ENCODE measurements at regions not wholly inside any gene's neighbourhood (a gene's known extent, or its start where the extent isn't known, plus 50 kb on each side); places are given as distances from the start of the nearest gene placed in this dataset.

DNA sequence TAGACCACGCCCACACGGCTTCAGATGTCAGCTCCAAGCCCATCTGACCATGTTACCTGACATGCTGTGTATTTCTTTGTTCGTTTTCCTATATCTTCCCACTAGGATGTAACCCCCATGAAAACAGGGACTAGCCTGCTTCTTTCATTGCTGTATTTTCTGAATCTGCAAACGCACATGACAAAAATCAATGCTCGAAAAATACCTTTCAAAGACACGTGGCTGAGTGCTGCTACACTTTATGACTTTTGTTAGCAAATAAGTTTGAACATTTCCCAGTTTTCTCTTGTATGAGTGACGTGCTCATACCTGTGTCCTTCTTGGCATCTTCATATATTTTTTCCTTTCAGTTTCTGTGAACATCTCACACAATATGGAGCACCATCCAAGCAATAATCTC is 181.3 kb upstream of the IRX1 start:
- H3K27ac Mint-ChIP-seq, result no peak overlapping the region
- H3K36me3 Mint-ChIP-seq, result peaks cover 16% of the 10 kb centered on the region
- TF ChIP-seq ZNF232 (CRISPR knock-in tag; IDR thresholded peaks at IDR 0.05), result no peak
- TF ChIP-seq OVOL2 (CRISPR knock-in tag; IDR thresholded peaks at IDR 0.05; ENCODE audit: borderline replicate concordance), result no peak
- TF ChIP-seq, protein P1, sequence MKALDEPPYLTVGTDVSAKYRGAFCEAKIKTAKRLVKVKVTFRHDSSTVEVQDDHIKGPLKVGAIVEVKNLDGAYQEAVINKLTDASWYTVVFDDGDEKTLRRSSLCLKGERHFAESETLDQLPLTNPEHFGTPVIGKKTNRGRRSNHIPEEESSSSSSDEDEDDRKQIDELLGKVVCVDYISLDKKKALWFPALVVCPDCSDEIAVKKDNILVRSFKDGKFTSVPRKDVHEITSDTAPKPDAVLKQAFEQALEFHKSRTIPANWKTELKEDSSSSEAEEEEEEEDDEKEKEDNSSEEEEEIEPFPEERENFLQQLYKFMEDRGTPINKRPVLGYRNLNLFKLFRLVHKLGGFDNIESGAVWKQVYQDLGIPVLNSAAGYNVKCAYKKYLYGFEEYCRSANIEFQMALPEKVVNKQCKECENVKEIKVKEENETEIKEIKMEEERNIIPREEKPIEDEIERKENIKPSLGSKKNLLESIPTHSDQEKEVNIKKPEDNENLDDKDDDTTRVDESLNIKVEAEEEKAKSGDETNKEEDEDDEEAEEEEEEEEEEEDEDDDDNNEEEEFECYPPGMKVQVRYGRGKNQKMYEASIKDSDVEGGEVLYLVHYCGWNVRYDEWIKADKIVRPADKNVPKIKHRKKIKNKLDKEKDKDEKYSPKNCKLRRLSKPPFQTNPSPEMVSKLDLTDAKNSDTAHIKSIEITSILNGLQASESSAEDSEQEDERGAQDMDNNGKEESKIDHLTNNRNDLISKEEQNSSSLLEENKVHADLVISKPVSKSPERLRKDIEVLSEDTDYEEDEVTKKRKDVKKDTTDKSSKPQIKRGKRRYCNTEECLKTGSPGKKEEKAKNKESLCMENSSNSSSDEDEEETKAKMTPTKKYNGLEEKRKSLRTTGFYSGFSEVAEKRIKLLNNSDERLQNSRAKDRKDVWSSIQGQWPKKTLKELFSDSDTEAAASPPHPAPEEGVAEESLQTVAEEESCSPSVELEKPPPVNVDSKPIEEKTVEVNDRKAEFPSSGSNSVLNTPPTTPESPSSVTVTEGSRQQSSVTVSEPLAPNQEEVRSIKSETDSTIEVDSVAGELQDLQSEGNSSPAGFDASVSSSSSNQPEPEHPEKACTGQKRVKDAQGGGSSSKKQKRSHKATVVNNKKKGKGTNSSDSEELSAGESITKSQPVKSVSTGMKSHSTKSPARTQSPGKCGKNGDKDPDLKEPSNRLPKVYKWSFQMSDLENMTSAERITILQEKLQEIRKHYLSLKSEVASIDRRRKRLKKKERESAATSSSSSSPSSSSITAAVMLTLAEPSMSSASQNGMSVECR (CRISPR knock-in tag; IDR thresholded peaks at IDR 0.05; ENCODE audit: borderline replicate concordance), result no peak
- TF ChIP-seq ZBTB21 (CRISPR knock-in tag; IDR thresholded peaks at IDR 0.05; ENCODE audit: borderline replicate concordance), result no peak
- no peak for TF ChIP-seq CBFB (CRISPR knock-in tag; IDR thresholded peaks at IDR 0.05; ENCODE audit: low read depth)
- TF ChIP-seq FOXK1 (CRISPR knock-in tag; IDR thresholded peaks at IDR 0.05), result no peak
- no peak for TF ChIP-seq EMX1 (CRISPR knock-in tag; IDR thresholded peaks at IDR 0.05)
- TF ChIP-seq ZNF121 (CRISPR knock-in tag; IDR thresholded peaks at IDR 0.05), result no peak
- TF ChIP-seq, protein P2, sequence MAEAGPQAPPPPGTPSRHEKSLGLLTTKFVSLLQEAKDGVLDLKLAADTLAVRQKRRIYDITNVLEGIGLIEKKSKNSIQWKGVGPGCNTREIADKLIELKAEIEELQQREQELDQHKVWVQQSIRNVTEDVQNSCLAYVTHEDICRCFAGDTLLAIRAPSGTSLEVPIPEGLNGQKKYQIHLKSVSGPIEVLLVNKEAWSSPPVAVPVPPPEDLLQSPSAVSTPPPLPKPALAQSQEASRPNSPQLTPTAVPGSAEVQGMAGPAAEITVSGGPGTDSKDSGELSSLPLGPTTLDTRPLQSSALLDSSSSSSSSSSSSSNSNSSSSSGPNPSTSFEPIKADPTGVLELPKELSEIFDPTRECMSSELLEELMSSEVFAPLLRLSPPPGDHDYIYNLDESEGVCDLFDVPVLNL (CRISPR knock-in tag; IDR thresholded peaks at IDR 0.05; ENCODE audit: borderline replicate concordance, low read depth), result no peak
- TF ChIP-seq, protein P3, sequence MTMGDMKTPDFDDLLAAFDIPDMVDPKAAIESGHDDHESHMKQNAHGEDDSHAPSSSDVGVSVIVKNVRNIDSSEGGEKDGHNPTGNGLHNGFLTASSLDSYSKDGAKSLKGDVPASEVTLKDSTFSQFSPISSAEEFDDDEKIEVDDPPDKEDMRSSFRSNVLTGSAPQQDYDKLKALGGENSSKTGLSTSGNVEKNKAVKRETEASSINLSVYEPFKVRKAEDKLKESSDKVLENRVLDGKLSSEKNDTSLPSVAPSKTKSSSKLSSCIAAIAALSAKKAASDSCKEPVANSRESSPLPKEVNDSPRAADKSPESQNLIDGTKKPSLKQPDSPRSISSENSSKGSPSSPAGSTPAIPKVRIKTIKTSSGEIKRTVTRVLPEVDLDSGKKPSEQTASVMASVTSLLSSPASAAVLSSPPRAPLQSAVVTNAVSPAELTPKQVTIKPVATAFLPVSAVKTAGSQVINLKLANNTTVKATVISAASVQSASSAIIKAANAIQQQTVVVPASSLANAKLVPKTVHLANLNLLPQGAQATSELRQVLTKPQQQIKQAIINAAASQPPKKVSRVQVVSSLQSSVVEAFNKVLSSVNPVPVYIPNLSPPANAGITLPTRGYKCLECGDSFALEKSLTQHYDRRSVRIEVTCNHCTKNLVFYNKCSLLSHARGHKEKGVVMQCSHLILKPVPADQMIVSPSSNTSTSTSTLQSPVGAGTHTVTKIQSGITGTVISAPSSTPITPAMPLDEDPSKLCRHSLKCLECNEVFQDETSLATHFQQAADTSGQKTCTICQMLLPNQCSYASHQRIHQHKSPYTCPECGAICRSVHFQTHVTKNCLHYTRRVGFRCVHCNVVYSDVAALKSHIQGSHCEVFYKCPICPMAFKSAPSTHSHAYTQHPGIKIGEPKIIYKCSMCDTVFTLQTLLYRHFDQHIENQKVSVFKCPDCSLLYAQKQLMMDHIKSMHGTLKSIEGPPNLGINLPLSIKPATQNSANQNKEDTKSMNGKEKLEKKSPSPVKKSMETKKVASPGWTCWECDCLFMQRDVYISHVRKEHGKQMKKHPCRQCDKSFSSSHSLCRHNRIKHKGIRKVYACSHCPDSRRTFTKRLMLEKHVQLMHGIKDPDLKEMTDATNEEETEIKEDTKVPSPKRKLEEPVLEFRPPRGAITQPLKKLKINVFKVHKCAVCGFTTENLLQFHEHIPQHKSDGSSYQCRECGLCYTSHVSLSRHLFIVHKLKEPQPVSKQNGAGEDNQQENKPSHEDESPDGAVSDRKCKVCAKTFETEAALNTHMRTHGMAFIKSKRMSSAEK (CRISPR knock-in tag; IDR thresholded peaks at IDR 0.05; ENCODE audit: borderline replicate concordance), result no peak
- TF ChIP-seq, protein P4, sequence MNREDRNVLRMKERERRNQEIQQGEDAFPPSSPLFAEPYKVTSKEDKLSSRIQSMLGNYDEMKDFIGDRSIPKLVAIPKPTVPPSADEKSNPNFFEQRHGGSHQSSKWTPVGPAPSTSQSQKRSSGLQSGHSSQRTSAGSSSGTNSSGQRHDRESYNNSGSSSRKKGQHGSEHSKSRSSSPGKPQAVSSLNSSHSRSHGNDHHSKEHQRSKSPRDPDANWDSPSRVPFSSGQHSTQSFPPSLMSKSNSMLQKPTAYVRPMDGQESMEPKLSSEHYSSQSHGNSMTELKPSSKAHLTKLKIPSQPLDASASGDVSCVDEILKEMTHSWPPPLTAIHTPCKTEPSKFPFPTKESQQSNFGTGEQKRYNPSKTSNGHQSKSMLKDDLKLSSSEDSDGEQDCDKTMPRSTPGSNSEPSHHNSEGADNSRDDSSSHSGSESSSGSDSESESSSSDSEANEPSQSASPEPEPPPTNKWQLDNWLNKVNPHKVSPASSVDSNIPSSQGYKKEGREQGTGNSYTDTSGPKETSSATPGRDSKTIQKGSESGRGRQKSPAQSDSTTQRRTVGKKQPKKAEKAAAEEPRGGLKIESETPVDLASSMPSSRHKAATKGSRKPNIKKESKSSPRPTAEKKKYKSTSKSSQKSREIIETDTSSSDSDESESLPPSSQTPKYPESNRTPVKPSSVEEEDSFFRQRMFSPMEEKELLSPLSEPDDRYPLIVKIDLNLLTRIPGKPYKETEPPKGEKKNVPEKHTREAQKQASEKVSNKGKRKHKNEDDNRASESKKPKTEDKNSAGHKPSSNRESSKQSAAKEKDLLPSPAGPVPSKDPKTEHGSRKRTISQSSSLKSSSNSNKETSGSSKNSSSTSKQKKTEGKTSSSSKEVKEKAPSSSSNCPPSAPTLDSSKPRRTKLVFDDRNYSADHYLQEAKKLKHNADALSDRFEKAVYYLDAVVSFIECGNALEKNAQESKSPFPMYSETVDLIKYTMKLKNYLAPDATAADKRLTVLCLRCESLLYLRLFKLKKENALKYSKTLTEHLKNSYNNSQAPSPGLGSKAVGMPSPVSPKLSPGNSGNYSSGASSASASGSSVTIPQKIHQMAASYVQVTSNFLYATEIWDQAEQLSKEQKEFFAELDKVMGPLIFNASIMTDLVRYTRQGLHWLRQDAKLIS (CRISPR knock-in tag; IDR thresholded peaks at IDR 0.05; ENCODE audit: borderline replicate concordance), result no peak
- TF ChIP-seq, protein P5, sequence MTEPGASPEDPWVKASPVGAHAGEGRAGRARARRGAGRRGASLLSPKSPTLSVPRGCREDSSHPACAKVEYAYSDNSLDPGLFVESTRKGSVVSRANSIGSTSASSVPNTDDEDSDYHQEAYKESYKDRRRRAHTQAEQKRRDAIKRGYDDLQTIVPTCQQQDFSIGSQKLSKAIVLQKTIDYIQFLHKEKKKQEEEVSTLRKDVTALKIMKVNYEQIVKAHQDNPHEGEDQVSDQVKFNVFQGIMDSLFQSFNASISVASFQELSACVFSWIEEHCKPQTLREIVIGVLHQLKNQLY (CRISPR knock-in tag; IDR thresholded peaks at IDR 0.05), result no peak
- no peak for TF ChIP-seq NFE2L1 (CRISPR knock-in tag; IDR thresholded peaks at IDR 0.05)
- no peak for TF ChIP-seq SP1 (CRISPR knock-in tag; conservative IDR thresholded peaks at IDR 0.05)
- no peak for TF ChIP-seq ZNF423 (CRISPR knock-in tag; IDR thresholded peaks at IDR 0.05)
- TF ChIP-seq GTF2I (CRISPR knock-in tag; conservative IDR thresholded peaks at IDR 0.05), result no peak
- TF ChIP-seq, protein P6, sequence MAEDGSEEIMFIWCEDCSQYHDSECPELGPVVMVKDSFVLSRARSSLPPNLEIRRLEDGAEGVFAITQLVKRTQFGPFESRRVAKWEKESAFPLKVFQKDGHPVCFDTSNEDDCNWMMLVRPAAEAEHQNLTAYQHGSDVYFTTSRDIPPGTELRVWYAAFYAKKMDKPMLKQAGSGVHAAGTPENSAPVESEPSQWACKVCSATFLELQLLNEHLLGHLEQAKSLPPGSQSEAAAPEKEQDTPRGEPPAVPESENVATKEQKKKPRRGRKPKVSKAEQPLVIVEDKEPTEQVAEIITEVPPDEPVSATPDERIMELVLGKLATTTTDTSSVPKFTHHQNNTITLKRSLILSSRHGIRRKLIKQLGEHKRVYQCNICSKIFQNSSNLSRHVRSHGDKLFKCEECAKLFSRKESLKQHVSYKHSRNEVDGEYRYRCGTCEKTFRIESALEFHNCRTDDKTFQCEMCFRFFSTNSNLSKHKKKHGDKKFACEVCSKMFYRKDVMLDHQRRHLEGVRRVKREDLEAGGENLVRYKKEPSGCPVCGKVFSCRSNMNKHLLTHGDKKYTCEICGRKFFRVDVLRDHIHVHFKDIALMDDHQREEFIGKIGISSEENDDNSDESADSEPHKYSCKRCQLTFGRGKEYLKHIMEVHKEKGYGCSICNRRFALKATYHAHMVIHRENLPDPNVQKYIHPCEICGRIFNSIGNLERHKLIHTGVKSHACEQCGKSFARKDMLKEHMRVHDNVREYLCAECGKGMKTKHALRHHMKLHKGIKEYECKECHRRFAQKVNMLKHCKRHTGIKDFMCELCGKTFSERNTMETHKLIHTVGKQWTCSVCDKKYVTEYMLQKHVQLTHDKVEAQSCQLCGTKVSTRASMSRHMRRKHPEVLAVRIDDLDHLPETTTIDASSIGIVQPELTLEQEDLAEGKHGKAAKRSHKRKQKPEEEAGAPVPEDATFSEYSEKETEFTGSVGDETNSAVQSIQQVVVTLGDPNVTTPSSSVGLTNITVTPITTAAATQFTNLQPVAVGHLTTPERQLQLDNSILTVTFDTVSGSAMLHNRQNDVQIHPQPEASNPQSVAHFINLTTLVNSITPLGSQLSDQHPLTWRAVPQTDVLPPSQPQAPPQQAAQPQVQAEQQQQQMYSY (CRISPR knock-in tag; IDR thresholded peaks at IDR 0.05), result no peak
- no peak for TF ChIP-seq RORB (CRISPR knock-in tag; IDR thresholded peaks at IDR 0.05)
- H3K4me1 Mint-ChIP-seq, result no peaks in the 10 kb centered on the region
- CTCF ChIA-PET, result no interaction called here
- peaks cover 29% of the 10 kb centered on the region for H3K9me3 Mint-ChIP-seq
- DNase-seq (ENCODE audit: low spot score) (no peak), ATAC-seq (no peak)
- POLR2A ChIA-PET, result no interaction called here
- H3K4me3 Mint-ChIP-seq, result no peak overlapping the region
- H3K27me3 Mint-ChIP-seq (ENCODE audit: low read depth), result peaks cover 2% of the 10 kb centered on the region; the same call in 1 of the 2 replicates

All from WTC11 (cell line).